Endodermal cell (in vitro differentiated cells): ENCODE measurements at regions not wholly inside any gene's neighbourhood (a gene's known extent, or its start where the extent isn't known, plus 50 kb on each side); places are given as distances from the start of the nearest gene placed in this dataset.

ENCODE experiments used
- DNase-seq: peaks from one replicate; pipeline ENCODE4 v3.0.0-alpha.2; 2017
- H3K27ac ChIP-seq: 2 replicates; pipeline ENCODE4 v1.5.1; 2013; ENCODE audit warnings: mild to moderate bottlenecking, low read depth, low read length, moderate library complexity
- H3K27me3 ChIP-seq: 2 replicates; pipeline ENCODE4 v1.6.1; 2013; ENCODE audit warnings: mild to moderate bottlenecking, low read length, moderate library complexity; ENCODE audit not compliant: insufficient read depth, control insufficient read depth, poor library complexity, severe bottlenecking
- H3K36me3 ChIP-seq: 2 replicates; pipeline ENCODE4 v1.7.0; 2013; ENCODE audit warnings: mild to moderate bottlenecking, low read length, moderate library complexity; ENCODE audit not compliant: control insufficient read depth, insufficient read depth
- H3K4me1 ChIP-seq: one replicate; pipeline ENCODE4 v1.7.0; 2013; ENCODE audit warnings: low read length; ENCODE audit not compliant: control insufficient read depth, insufficient read depth
- H3K4me3 ChIP-seq: 2 replicates; pipeline ENCODE4 v1.5.1; 2013; ENCODE audit warnings: mild to moderate bottlenecking, low read length, moderate library complexity
- H3K9ac ChIP-seq: 2 replicates; pipeline ENCODE4 v1.6.1; 2013; ENCODE audit warnings: mild to moderate bottlenecking, low read length, moderate library complexity; ENCODE audit not compliant: poor library complexity, severe bottlenecking; ENCODE audit errors: extremely low read depth
- H3K9me3 ChIP-seq: 2 replicates; pipeline ENCODE4 v1.6.1; 2013; ENCODE audit warnings: mild to moderate bottlenecking, low read length, moderate library complexity; ENCODE audit not compliant: control insufficient read depth
- H3K27ac Mint-ChIP-seq: 2 replicates; pipeline ENCODE4 v1.8.0; 2020; ENCODE audit warnings: mixed read lengths
- H3K27me3 Mint-ChIP-seq: 2 replicates; pipeline ENCODE4 v1.8.0; 2021; ENCODE audit warnings: mild to moderate bottlenecking, mixed read lengths; ENCODE audit not compliant: insufficient read depth
- H3K36me3 Mint-ChIP-seq: 2 replicates; pipeline ENCODE4 v1.8.0; 2020; ENCODE audit warnings: low read depth, mixed read lengths
- H3K4me1 Mint-ChIP-seq: 2 replicates; pipeline ENCODE4 v1.8.0; 2020; ENCODE audit warnings: mixed read lengths
- H3K4me3 Mint-ChIP-seq: 2 replicates; pipeline ENCODE4 v1.8.0; 2020; ENCODE audit warnings: mild to moderate bottlenecking, moderate library complexity, mixed read lengths
- H3K9me3 Mint-ChIP-seq: 2 replicates; pipeline ENCODE4 v1.8.0; 2020; ENCODE audit warnings: mild to moderate bottlenecking, mixed read lengths
- CTCF ChIP-seq: fragments of 200-600 bp; sonication (generic); conservative IDR thresholded peaks from 2 replicates; pipeline ENCODE4 v1.5.0; 2021; ENCODE audit warnings: antibody characterized with exemption, mild to moderate bottlenecking
- WGBS, 2 experiments: methylation state at CpG; one replicate each; pipeline versions ENCODE4 v1.1.5 to v1.1.7; 2013; ENCODE audit warnings: missing lambda C conversion rate in 2 of 2, mixed read lengths in 1 of 2; ENCODE audit not compliant: insufficient coverage in 1 of 2, insufficient read length in 1 of 2; 5-methylcytosine and 5-hydroxymethylcytosine counted together

GRCh38 chr9:3659647-3660046 lies 133.8 kb upstream of the RFX3 start:
- Histone ChIP-seq H3K36me3 (no peaks in the 10 kb centered on the region), H3K4me1 (peaks cover 11% of the 10 kb centered on the region), H3K27me3 (peaks cover 11% of the 10 kb centered on the region), H3K27ac (no peak overlapping the region), H3K9ac (no peak overlapping the region), H3K4me3 (no peak overlapping the region), H3K9me3 (no peaks in the 10 kb centered on the region)
- DNase-seq: no peak
- 67 to 77% methylated on average over 2 of the region's 2 CpGs for WGBS, 2 experiments
- Mint-ChIP-seq H3K27ac (no peak overlapping the region), H3K36me3 (no peaks in the 10 kb centered on the region), H3K4me1 (peaks cover 24% of the 10 kb centered on the region), H3K27me3 (no peaks in the 10 kb centered on the region), H3K9me3 (no peaks in the 10 kb centered on the region), H3K4me3 (no peak overlapping the region)
- TF ChIP-seq CTCF: no peak

DNA sequence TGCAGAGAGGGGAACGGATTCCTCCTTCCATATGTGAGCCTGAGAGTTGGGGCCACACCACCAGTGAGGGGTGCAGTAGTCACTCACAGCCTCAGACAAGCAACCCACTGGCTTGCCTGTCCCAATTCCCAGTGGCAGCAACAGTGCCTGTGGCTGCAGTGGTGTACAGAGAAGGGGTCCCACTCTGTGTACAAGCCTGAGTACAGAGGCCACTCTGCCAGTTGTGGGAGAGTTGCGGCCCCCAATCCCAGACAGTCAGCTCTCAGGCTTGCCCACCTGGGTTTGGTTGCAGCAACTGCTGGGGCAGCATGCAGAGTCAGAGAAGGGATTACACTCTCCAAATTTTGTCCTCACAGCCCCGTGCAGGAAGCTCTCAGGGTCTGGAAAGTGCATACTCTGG lies 133.2 kb upstream of the RFX3 start:
- WGBS, 2 experiments: 98 to 100% methylated on average over 1 to 3 of the region's 3 CpGs
- Histone ChIP-seq H3K27me3 (peaks cover 11% of the 10 kb centered on the region), H3K36me3 (no peaks in the 10 kb centered on the region), H3K4me3 (no peak overlapping the region), H3K9me3 (no peaks in the 10 kb centered on the region), H3K27ac (no peak overlapping the region), H3K4me1 (peaks cover 11% of the 10 kb centered on the region), H3K9ac (no peak overlapping the region)
- no peak for TF ChIP-seq CTCF
- no peaks in the 10 kb centered on the region for H3K27me3 Mint-ChIP-seq
- H3K4me1 Mint-ChIP-seq: peaks cover 24% of the 10 kb centered on the region
- H3K27ac Mint-ChIP-seq: no peak overlapping the region
- H3K9me3 Mint-ChIP-seq: no peaks in the 10 kb centered on the region
- no peak overlapping the region for H3K4me3 Mint-ChIP-seq
- no peaks in the 10 kb centered on the region for H3K36me3 Mint-ChIP-seq
- DNase-seq: no peak

GRCh38 chr9:3656224-3656623 lies 130.4 kb upstream of the RFX3 start:
- H3K36me3 ChIP-seq: no peaks in the 10 kb centered on the region
- H3K9ac ChIP-seq: no peak overlapping the region
- H3K4me3 ChIP-seq: no peak overlapping the region
- no peak for DNase-seq
- 100% methylated on average over 2 of the region's 2 CpGs; no CpG with 5 or more reads in 1 of the 2 experiments for WGBS, 2 experiments
- H3K27me3 ChIP-seq: peaks cover 6% of the 10 kb centered on the region
- H3K27ac ChIP-seq: no peak overlapping the region
- Mint-ChIP-seq H3K27me3 (no peaks in the 10 kb centered on the region), H3K27ac (no peak overlapping the region), H3K4me1 (peaks cover 17% of the 10 kb centered on the region), H3K9me3 (no peaks in the 10 kb centered on the region), H3K36me3 (no peaks in the 10 kb centered on the region), H3K4me3 (no peak overlapping the region)
- peaks cover 10% of the 10 kb centered on the region for H3K4me1 ChIP-seq
- no peaks in the 10 kb centered on the region for H3K9me3 ChIP-seq
- TF ChIP-seq CTCF: no peak
